SK-N-SH treated with all-trans-retinoic acid at 6 μM for 48 hours (cell line): ENCODE measurements at regions not wholly inside any gene's neighbourhood (a gene's known extent, or its start where the extent isn't known, plus 50 kb on each side); places are given as distances from the start of the nearest gene placed in this dataset.

Experiments used
- ESRRG ChIP-seq: fragments of 250-450 bp; sonication (Bioruptor Pico); IDR thresholded peaks from 2 replicates; pipeline ENCODE4 v1.6.1; 2021; ENCODE audit warnings: mild to moderate bottlenecking
- GLIS3 ChIP-seq: fragments of 250-450 bp; sonication (Bioruptor Pico); IDR thresholded peaks from 2 replicates; pipeline ENCODE4 v1.5.0; 2020; ENCODE audit warnings: mild to moderate bottlenecking, moderate library complexity
- OSR1 ChIP-seq: fragments of 250-450 bp; sonication (Bioruptor Pico); IDR thresholded peaks from 2 replicates; pipeline ENCODE4 v1.8.0; 2022; ENCODE audit warnings: moderate library complexity, mild to moderate bottlenecking, inconsistent platforms
- PPARA ChIP-seq: fragments of 250-450 bp; sonication (Bioruptor Pico); IDR thresholded peaks from 2 replicates; pipeline ENCODE4 v1.5.0; 2020; ENCODE audit warnings: mild to moderate bottlenecking, borderline replicate concordance
- ZFP3 ChIP-seq: fragments of 250-450 bp; sonication (Bioruptor Pico); IDR thresholded peaks from 2 replicates; pipeline ENCODE4 v1.5.0; 2020; ENCODE audit warnings: mild to moderate bottlenecking, moderate library complexity

- TF ChIP-seq ESRRG (CRISPR knock-in tag) (no peak), OSR1 (CRISPR knock-in tag) (no peak), ZFP3 (CRISPR knock-in tag) (no peak), GLIS3 (CRISPR knock-in tag) (no peak), PPARA (CRISPR knock-in tag) (no peak)
Measured at GRCh38 chr6:166045860-166046200, 121.8 kb downstream of the TBXT start.
